Nephron progenitor cell (in vitro differentiated cells): ENCODE measurements at regions not wholly inside any gene's neighbourhood (a gene's known extent, or its start where the extent isn't known, plus 50 kb on each side); places are given as distances from the start of the nearest gene placed in this dataset.

Experiments used
- DNase-seq: peaks from one replicate; pipeline ENCODE4 v3.0.0; 2021
- H3K27ac Mint-ChIP-seq: 2 replicates; pipeline ENCODE4 v1.8.0; 2021; ENCODE audit warnings: mild to moderate bottlenecking, moderate library complexity, mixed read lengths
- H3K27me3 Mint-ChIP-seq: 2 replicates; pipeline ENCODE4 v1.8.0; 2021; ENCODE audit warnings: mild to moderate bottlenecking, low read depth, mixed read lengths; ENCODE audit not compliant: poor library complexity
- H3K36me3 Mint-ChIP-seq: 2 replicates; pipeline ENCODE4 v1.8.0; 2021; ENCODE audit warnings: low read depth, mixed read lengths
- H3K4me1 Mint-ChIP-seq: 2 replicates; pipeline ENCODE4 v1.8.0; 2021; ENCODE audit warnings: mixed read lengths
- H3K4me3 Mint-ChIP-seq: 2 replicates; pipeline ENCODE4 v1.8.0; 2021; ENCODE audit warnings: mild to moderate bottlenecking, moderate library complexity, mixed read lengths
- H3K9me3 Mint-ChIP-seq: 2 replicates; pipeline ENCODE4 v1.8.0; 2021; ENCODE audit warnings: mild to moderate bottlenecking, moderate library complexity, mixed read lengths
- CTCF ChIP-seq: fragments of 200-600 bp; sonication (generic); IDR thresholded peaks from 2 replicates; pipeline ENCODE4 v1.5.0; 2021; ENCODE audit warnings: antibody characterized with exemption

GRCh38 chr16:79662669-79663313 lies 62.3 kb upstream of the MAF start:
- peaks cover 16% of the 10 kb centered on the region for H3K4me1 Mint-ChIP-seq
- H3K27ac Mint-ChIP-seq, result no peak overlapping the region
- no peak overlapping the region for H3K4me3 Mint-ChIP-seq
- peaks cover 25% of the 10 kb centered on the region for H3K9me3 Mint-ChIP-seq
- no peak for TF ChIP-seq CTCF
- no peak for DNase-seq
- H3K36me3 Mint-ChIP-seq, result peaks cover 15% of the 10 kb centered on the region
- H3K27me3 Mint-ChIP-seq, result no peaks in the 10 kb centered on the region

- no peak overlapping the region for H3K4me3 Mint-ChIP-seq
- peaks cover 15% of the 10 kb centered on the region for H3K36me3 Mint-ChIP-seq
- no peaks in the 10 kb centered on the region for H3K27me3 Mint-ChIP-seq
- peaks cover 25% of the 10 kb centered on the region for H3K9me3 Mint-ChIP-seq
- peaks cover 18% of the 10 kb centered on the region for H3K4me1 Mint-ChIP-seq
- no peak for TF ChIP-seq CTCF
- H3K27ac Mint-ChIP-seq, result no peak overlapping the region
- DNase-seq, result no peak
Observed at GRCh38 chr16:79662122-79662521, 61.6 kb upstream of the MAF start.

- no peak for DNase-seq
- H3K27me3 Mint-ChIP-seq, result no peaks in the 10 kb centered on the region
- TF ChIP-seq CTCF, result no peak
- peaks cover 24% of the 10 kb centered on the region for H3K4me1 Mint-ChIP-seq
- no peak overlapping the region for H3K4me3 Mint-ChIP-seq
- H3K27ac Mint-ChIP-seq, result no peak overlapping the region
- peaks cover 15% of the 10 kb centered on the region for H3K36me3 Mint-ChIP-seq
- H3K9me3 Mint-ChIP-seq, result peaks cover 25% of the 10 kb centered on the region
Observed at GRCh38 chr16:79661578-79661977, 61.0 kb upstream of the MAF start.

DNA sequence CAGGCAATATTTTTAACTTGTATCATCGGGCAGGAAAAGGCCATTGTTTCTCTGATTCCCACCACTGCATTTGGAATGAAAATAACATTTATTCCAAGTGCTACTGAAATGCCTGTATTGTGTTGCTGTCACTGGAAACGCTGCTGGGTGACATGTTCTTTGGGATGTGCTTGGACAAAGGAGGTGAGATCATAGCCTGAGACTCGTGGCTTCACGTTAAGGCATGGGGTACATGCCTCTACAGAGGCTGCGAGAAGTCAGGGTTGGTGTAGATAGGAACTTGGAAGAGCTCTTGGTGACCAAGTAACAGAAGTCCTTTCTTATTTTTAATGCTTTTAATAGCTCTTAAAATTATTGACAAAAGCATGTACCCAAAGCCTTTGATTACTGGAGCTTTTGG lies 58.8 kb upstream of the MAF start:
- no peak for DNase-seq
- Mint-ChIP-seq H3K36me3 (peaks cover 15% of the 10 kb centered on the region), H3K9me3 (peaks cover 25% of the 10 kb centered on the region), H3K4me1 (peaks cover 22% of the 10 kb centered on the region), H3K27me3 (no peaks in the 10 kb centered on the region), H3K27ac (no peak overlapping the region), H3K4me3 (no peak overlapping the region)
- TF ChIP-seq CTCF, result no peak

DNA sequence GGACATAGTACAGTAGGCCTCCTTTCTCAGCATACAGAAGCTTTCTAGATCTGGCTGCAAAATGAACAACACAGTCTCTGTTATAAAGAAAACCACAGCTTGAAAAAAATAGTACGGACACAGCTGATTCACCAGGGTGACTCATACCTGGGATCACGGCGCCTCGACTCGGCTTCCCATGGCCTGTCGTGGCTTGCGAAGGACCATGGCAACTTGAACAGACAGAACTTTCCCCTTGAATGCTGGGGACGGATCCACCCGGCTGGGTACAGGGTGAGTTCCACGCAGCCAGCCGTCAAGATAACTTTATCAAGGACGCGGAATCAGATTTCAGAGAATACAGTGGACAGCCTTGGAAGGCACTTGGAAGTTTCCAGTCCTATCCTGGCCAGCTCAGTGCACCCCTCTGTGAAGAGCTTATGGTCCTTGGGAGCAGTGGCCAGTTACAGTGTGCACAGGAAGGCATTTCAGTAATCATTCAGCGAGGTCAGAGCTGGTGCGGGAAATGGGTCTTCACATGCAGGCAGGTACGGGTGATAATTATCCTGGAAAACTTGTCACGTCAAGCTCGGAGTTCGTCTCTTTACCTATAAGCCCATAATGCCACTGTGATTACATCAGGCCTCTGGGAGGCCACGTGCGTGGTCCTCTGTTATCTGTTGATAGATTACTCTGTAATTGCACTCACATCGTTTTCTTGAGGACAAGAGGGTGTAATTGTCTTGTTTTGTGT lies 57.9 kb upstream of the MAF start:
- Mint-ChIP-seq H3K4me3 (no peak overlapping the region), H3K27ac (no peak overlapping the region), H3K4me1 (peaks cover 22% of the 10 kb centered on the region), H3K36me3 (peaks cover 15% of the 10 kb centered on the region), H3K27me3 (no peaks in the 10 kb centered on the region), H3K9me3 (peaks cover 21% of the 10 kb centered on the region)
- no peak for DNase-seq
- no peak for TF ChIP-seq CTCF
